Activated CD8-positive, alpha-beta memory T cell treated with anti-CD3 and anti-CD28 coated beads, Interleukin-2, amount 50 U/mL, for 48 hours (primary cell): ENCODE measurements at regions not wholly inside any gene's neighbourhood (a gene's known extent, or its start where the extent isn't known, plus 50 kb on each side); places are given as distances from the start of the nearest gene placed in this dataset.
"Not testable (repeated sequence)": the region's sequence is repeated elsewhere in the genome, so short reads cannot be mapped to it uniquely, and the experiment has no call there.

Experiments used
- DNase-seq: peaks from one replicate; pipeline ENCODE4 v3.0.0-alpha.2; 2020

DNA sequence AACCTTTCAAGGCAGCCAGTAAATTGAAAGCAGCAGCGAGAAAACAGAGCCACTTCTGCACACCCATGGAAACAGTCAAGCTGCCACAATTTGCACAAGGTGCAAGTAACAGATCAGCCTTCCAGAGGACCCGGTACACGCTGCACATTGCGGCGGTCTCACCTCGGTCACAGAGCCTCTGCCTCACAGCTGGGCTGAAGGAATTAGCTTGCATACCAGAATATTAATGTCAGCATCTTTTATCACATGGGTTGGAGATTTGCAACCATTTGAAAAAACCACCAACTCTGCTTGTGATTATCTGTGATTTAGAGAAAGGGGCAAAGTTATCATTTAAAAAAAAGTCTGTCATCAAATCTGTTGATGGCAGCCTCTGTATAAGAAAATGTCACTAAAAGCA lies 330.5 kb upstream of the TCF4 start:
- no peak for DNase-seq

DNA sequence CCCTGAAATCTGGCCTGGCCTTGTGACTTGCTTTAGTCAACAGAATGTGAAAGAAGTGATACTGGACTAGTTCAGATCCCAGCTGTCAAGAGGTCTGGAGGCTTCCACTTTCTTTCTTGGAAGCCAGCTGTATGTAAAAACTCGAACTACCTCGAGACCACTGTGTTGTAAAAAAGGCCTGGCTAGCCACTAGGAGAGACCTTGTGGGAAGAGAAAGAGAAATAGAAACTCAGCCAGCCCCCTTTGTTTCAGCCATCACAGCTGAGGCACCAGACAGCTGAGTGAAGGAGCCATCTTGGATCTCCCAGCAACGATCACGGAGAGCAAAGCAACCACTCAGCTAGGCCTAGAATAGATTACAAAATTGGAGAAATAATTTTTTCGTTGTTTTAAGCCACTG lies 324.9 kb upstream of the TCF4 start:
- no peak for DNase-seq

DNA sequence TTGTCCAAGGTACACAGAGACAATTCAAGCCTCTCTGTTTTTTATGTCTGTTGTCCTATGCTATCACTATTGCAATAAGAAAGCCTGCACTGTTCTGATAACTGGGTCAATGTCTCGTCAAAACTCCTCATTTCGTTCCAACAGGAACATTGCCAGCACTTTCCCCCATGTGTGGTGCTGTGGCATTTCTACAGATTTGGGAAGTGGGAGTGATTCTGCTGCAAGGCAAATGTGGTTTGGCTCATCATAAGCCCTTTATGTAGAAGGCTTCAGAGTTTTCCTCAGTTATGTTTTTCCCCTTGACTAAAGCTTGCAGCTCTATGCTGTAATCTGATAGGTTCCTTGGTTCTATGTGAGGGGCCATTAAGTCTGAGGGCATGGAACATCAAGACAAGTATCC lies 324.1 kb upstream of the TCF4 start:
- DNase-seq = no peak

DNA sequence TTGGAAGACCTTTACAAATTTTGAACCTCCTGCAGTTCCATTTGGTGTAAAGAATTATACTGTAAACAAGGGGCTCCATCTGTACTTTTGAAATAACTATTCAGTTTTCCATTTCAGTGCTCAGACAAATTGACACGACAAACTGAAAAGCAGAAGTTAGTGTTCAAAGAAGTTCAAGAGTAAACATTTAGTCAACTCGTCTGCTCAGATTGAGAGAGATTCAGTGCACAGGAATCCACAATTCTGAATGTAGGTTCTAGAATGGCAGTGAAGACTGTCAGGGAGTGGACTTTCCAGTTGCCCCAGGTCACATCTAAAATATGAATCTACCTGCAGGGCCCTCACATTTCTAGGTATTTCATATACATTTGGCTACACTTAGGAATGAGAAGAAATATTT lies 322.3 kb upstream of the TCF4 start:
- no peak for DNase-seq

DNA sequence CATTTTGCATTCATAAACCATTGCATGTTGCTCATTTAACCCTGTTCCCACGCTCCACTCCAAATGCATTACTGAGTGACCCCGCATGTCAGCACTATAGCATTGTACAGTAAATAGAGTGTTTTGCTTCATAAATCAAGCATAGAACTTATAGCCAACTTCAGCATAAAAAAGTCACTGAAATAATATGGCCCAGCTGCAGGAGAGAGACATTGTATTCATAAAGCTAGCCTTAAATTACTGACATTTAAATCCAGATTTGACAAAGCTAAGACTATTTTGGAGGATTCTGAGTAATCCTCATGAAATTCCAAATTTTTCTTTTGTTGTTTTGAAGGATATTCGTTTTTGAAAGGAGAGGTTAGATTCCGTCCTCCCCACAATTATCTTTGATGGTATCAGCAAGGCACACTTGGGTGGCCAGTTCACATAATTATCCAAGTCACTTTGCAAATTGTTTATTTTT lies 320.9 kb upstream of the TCF4 start:
- DNase-seq = no peak

DNA sequence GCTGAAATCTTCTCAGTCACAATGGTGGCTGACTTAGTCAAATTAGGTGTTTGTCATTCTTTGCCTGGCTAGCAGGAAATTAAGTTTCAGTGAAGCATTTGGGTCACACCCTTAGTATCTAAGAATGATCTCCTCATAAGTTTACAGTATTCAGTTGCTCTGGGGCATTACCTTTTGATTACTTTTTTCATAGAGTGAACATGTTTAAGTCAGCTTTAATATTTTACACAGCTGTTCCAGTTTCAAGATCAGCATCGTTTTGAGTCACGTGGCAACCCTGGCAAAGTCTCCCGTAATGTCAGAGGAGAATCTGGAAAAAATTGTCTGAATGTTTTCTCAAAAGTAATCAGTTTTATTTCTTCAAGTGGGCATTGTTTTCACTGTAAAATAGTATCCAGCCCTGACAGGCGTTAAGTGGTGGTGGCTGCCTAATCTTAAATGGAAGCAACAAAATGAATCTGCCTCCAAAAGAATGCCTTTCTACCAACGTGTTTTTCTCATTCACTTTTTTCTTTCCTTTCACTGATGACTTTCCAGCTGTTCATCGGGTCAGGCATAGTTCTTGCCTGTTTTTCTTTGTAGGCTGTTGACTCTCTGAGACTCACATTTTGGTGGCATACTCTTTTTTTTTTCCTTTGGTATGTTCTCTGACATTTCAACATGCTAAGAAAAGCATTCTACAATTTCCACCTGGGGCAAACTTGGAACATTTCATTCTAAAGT lies 319.6 kb upstream of the TCF4 start:
- no peak for DNase-seq

- no peak for DNase-seq
Observed at GRCh38 chr18:55906536-55906935, 318.5 kb upstream of the TCF4 start.

DNA sequence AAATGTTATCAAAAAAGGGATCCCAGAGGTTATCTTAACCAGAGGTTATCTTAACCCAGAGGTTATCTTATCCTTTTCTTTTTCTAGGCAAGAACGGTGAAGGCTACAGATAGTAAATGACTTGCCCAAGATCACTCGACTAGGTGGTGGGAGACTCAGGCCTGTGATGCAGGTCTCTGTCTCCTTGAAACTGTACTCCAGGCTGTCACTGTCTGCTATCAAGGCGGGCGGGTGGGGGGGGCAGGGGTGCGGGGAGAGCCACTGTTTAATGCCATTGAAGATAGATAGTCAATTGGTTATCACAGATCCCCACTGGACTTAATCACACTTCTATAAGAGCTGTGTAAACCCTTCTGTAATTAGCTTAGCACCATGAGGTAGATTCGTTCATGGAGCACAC lies 315.9 kb upstream of the TCF4 start:
- no peak for DNase-seq

- no peak for DNase-seq
Observed at GRCh38 chr18:55900380-55900779, 312.4 kb upstream of the TCF4 start.

DNA sequence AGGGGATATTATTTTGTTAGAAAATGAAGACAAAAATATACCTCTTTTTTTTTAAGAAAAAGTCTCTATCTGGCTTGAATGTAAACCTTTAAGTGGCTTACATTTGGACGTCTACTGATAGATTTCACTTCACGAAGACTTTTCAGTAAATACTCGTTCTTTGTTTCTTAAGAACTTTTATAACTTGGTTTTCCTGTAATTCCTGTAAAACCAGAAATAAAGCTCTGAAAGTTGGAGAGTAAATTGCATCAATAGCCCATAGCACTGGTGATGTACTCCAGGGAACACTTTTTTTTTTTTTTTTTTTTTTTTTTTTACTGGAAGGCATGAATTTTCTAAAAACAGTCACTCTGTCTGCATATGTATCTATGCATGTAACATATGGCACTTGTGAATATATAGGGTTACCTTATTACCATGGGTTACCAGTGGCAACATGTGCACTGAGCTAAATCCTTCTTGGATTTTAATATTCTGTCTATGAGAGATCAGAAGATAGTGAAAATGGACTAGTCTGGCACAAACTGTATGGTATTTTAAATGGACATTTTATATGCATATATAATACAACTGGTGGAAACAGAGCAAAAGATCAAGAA lies 309.2 kb upstream of the TCF4 start:
- DNase-seq = no peak

DNA sequence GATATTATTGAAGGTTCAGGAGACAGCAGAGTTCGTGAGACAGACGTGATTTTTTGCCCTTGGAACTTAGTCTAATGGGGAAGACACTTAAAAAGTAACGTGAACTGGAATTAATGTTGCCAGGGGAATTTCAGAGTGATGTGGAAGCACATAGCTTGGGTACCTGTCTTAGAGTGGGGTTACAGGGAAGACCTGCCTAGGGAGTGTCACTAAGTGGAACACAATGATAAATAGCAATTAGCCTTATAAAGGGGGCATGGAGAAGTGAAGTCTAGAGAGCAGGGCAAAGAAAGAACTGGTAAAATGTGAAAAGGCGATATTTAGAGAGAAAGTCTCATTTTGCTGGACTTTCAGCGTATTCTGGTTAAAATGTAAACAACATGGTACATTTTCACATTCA lies 306.0 kb upstream of the TCF4 start:
- DNase-seq = no peak

- DNase-seq = not testable (repeated sequence)
Observed at GRCh38 chr18:55892862-55893813, 305.1 kb upstream of the TCF4 start.

DNA sequence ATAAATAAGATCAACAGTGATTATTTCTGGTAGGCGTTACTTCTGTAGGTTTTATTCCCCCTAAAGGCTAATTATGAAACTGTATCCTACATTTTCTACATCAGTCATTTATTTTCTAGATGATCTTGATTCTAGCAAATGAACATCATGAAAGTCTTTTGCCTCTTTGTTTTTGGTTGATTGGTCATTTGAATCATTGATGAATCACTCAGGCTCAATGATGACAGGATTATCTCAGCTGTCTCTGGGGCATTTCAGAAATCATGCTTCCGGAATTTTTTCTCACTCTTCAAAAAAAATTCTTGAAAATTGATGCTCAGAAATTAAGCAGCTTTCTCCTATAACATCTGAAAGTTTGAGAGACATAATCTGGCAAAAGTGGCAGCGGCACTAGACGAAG lies 298.9 kb upstream of the TCF4 start:
- no peak for DNase-seq

GRCh38 chr18:55884498-55884897 lies 296.5 kb upstream of the TCF4 start:
- no peak for DNase-seq

- DNase-seq = no peak
Observed at GRCh38 chr18:55880617-55881016, 292.6 kb upstream of the TCF4 start.

- no peak for DNase-seq
Observed at GRCh38 chr18:55879331-55879730, 291.3 kb upstream of the TCF4 start.

- DNase-seq = no peak
Observed at GRCh38 chr18:55878224-55878623, 290.2 kb upstream of the TCF4 start.

- no peak for DNase-seq
Observed at GRCh38 chr18:55877321-55877720, 289.3 kb upstream of the TCF4 start.

DNA sequence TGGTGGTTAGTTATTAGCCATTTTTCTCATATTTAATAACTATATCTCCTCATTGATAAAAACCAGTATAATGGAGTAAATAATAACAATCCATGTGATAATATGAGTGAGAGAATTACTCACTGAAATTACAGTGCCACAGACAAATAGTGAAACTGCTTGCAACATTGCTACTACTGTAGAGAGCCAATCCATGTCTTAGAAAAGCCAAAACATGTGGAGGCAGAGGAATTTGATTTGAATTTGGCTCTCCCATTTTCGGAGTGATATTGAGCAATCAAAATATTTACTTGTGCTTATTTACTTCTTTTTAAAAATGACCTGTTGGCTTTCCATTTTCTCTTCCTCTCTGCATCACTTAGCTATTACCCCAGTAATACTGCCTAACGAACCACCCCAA lies 288.3 kb upstream of the TCF4 start:
- no peak for DNase-seq

DNA sequence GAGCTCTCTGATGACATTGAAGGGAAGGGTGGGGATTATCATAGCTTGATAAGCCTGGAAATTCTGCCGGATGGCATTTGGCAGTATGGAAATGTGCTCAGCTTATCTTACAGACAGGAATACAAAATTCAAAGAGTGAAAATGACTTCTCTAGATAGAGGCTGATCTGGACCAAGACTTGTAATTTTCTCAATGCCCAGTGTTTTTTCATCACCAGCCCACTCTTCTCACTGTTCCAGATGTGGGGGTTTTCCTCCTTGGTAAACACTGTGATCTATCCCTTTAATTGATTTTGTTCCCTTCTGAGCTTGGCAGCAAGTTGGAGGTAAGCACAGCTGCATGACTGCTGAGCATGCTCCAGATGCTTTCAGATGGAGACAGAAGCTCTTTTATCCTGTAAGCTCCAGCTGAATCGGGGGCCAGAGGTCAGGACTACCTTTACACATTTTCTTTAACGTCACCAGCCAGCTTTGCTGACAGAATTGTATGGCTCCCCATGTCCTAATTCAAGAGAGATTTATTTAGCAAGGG lies 287.4 kb upstream of the TCF4 start:
- DNase-seq = no peak

- no peak for DNase-seq
Observed at GRCh38 chr18:55869556-55870501, 281.8 kb upstream of the TCF4 start.

DNA sequence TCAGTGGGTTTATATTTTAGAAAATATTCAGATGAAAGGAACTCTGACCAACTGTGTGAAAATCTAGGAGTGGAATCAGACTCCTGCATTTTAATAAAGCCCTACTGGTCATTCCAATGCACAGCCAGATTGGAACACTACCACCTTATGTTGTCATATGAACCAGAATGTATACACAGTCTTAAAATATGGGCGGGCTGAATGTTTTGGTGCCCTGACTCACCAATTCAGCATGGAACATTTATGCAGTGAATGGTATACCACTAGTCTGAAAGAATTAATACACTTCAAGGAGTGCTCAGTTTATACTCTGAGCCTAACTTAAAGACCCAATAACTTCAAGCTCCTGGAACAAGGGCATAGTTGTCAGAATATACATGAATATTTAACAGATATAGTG lies 280.9 kb upstream of the TCF4 start:
- no peak for DNase-seq
